ENCODE measurements at regions not wholly inside any gene's neighbourhood (a gene's known extent, or its start where the extent isn't known, plus 50 kb on each side); places are given as distances from the start of the nearest gene placed in this dataset.

GRCh38 chr13:106032441-106032840, 503.0 kb downstream of the EFNB2 start:
- no peak for TF ChIP-seq POLR2A (IDR thresholded peaks at IDR 0.05)
- TF ChIP-seq CTCF (IDR thresholded peaks at IDR 0.05): no peak
- WGBS, 2 donors: 95 to 98% methylated on average over 2 of the region's 2 CpGs
- Histone ChIP-seq H3K36me3 (ENCODE audit: low read depth, missing control alignments) (no peaks in the 10 kb centered on the region), H3K27me3 (no peaks in the 10 kb centered on the region), H3K4me1 (no peaks in the 10 kb centered on the region), H3K9me3 (no peaks in the 10 kb centered on the region), H3K4me3 (no peak overlapping the region), H3K27ac (no peak overlapping the region)
- DNase-seq: no peak
- intact Hi-C loops (cut with DNase I; ENCODE audit: low total_unique reads): no loop called here

GRCh38 chr13:106029676-106030290, 505.7 kb downstream of the EFNB2 start:
- no peaks in the 10 kb centered on the region for H3K27me3 ChIP-seq
- no peak for TF ChIP-seq POLR2A (IDR thresholded peaks at IDR 0.05)
- no peak for TF ChIP-seq CTCF (IDR thresholded peaks at IDR 0.05)
- H3K4me1 ChIP-seq: no peaks in the 10 kb centered on the region
- intact Hi-C loops (cut with DNase I; ENCODE audit: low total_unique reads): no loop called here
- H3K36me3 ChIP-seq (ENCODE audit: low read depth, missing control alignments): no peaks in the 10 kb centered on the region
- no peak for DNase-seq
- H3K4me3 ChIP-seq: no peak overlapping the region
- 56 to 65% methylated on average over 7 of the region's 7 CpGs for WGBS, 2 donors
- H3K9me3 ChIP-seq: no peaks in the 10 kb centered on the region
- no peak overlapping the region for H3K27ac ChIP-seq

GRCh38 chr13:106028911-106029310, 506.6 kb downstream of the EFNB2 start:
- no peaks in the 10 kb centered on the region for H3K27me3 ChIP-seq
- DNase-seq: no peak
- no peak overlapping the region for H3K4me3 ChIP-seq
- H3K4me1 ChIP-seq: no peaks in the 10 kb centered on the region
- intact Hi-C loops (cut with DNase I; ENCODE audit: low total_unique reads): no loop called here
- TF ChIP-seq CTCF (IDR thresholded peaks at IDR 0.05): no peak
- no peak for TF ChIP-seq POLR2A (IDR thresholded peaks at IDR 0.05)
- 91 to 94% methylated on average over 6 of the region's 6 CpGs for WGBS, 2 donors
- H3K27ac ChIP-seq: no peak overlapping the region
- no peaks in the 10 kb centered on the region for H3K9me3 ChIP-seq
- H3K36me3 ChIP-seq (ENCODE audit: low read depth, missing control alignments): no peaks in the 10 kb centered on the region

- no peak for DNase-seq
- WGBS, 2 donors: 85 to 89% methylated on average over 2 of the region's 2 CpGs
- Histone ChIP-seq H3K27me3 (no peaks in the 10 kb centered on the region), H3K4me1 (no peaks in the 10 kb centered on the region), H3K27ac (no peak overlapping the region), H3K36me3 (ENCODE audit: low read depth, missing control alignments) (no peaks in the 10 kb centered on the region), H3K4me3 (no peak overlapping the region), H3K9me3 (no peaks in the 10 kb centered on the region)
- TF ChIP-seq CTCF (IDR thresholded peaks at IDR 0.05) (no peak), POLR2A (IDR thresholded peaks at IDR 0.05) (no peak)
- intact Hi-C loops (cut with DNase I; ENCODE audit: low total_unique reads): no loop called here
These were observed 523.9 kb downstream of the EFNB2 start for GRCh38 chr13:106011600-106011999.

GRCh38 chr13:106010836-106011235, 524.6 kb downstream of the EFNB2 start:
- Histone ChIP-seq H3K27me3 (no peaks in the 10 kb centered on the region), H3K36me3 (ENCODE audit: low read depth, missing control alignments) (no peaks in the 10 kb centered on the region), H3K4me3 (no peak overlapping the region), H3K9me3 (no peaks in the 10 kb centered on the region), H3K4me1 (no peaks in the 10 kb centered on the region), H3K27ac (no peak overlapping the region)
- no peak for DNase-seq
- WGBS, 2 donors: 31 to 92% methylated on average over 3 of the region's 3 CpGs
- no peak for TF ChIP-seq CTCF (IDR thresholded peaks at IDR 0.05)
- intact Hi-C loops (cut with DNase I; ENCODE audit: low total_unique reads): no loop called here
